Prostate gland (tissue), 2 donors: ENCODE measurements at regions not wholly inside any gene's neighbourhood (a gene's known extent, or its start where the extent isn't known, plus 50 kb on each side); places are given as distances from the start of the nearest gene placed in this dataset.
A peak's percentile ranks its signal among the peaks of the same experiment; 100 is the strongest.

Source experiments
- DNase-seq: peaks from one replicate; pipeline ENCODE4 v3.0.0-alpha.2; 2019; ENCODE audit warnings: low spot score
- H3K27ac ChIP-seq, 2 donors: fragments of 200-600 bp; sonication (generic); 2 replicates each; pipeline ENCODE4 v1.5.1; 2017 to 2019
- H3K27me3 ChIP-seq: fragments of 200-600 bp; sonication (generic); replicated peaks from 2 replicates; pipeline ENCODE4 v1.5.1; 2019; ENCODE audit not compliant: insufficient read depth
- H3K36me3 ChIP-seq, 2 donors: fragments of 200-600 bp; sonication (generic); 1 replicate in 1 of 2; 2 replicates in 1 of 2; pipeline versions ENCODE4 v1.5.1 to v1.8.1; 2017 to 2019
- H3K4me1 ChIP-seq: fragments of 200-600 bp; sonication (generic); replicated peaks from 2 replicates; pipeline ENCODE4 v1.5.1; 2019
- H3K4me3 ChIP-seq, 2 donors: fragments of 200-600 bp; sonication (generic); 2 replicates each; pipeline ENCODE4 v1.5.1; 2017 to 2019
- H3K9me3 ChIP-seq: fragments of 200-600 bp; sonication (generic); 2 replicates; pipeline ENCODE4 v1.5.1; 2017
- POLR2A ChIP-seq: fragments of 450-650 bp; IDR thresholded peaks from one replicate; pipeline ENCODE4 v1.6.1; 2016; ENCODE audit warnings: antibody characterized with exemption, mild to moderate bottlenecking
- POLR2AphosphoS5 ChIP-seq: sonication (generic); formaldehyde crosslinking; IDR thresholded peaks from one replicate; pipeline ENCODE4 v1.6.1; 2017; ENCODE audit warnings: antibody characterized with exemption
- WGBS: methylation state at CpG from one replicate; pipeline ENCODE4 v1.1.5; 2018; 5-methylcytosine and 5-hydroxymethylcytosine counted together
- intact Hi-C: fragments of 100-400 bp; cut with DNase I; formaldehyde crosslinking; loops from one replicate; pipeline ENCODE4 v1.14.2; 2022
- TF ChIP-seq, protein P1 (sequence below), 4 experiments: fragments of 200-600 bp in 2 of 4; fragments of 450-650 bp in 2 of 4; sonication (generic) in 2 of 4; IDR thresholded peaks; 1 replicate in 3 of 4; 2 replicates in 1 of 4; pipeline ENCODE4 v1.5.1; 2016 to 2019; ENCODE audit warnings: antibody characterized with exemption in 4 of 4, mild to moderate bottlenecking in 2 of 4, moderate library complexity in 2 of 4

DNA sequence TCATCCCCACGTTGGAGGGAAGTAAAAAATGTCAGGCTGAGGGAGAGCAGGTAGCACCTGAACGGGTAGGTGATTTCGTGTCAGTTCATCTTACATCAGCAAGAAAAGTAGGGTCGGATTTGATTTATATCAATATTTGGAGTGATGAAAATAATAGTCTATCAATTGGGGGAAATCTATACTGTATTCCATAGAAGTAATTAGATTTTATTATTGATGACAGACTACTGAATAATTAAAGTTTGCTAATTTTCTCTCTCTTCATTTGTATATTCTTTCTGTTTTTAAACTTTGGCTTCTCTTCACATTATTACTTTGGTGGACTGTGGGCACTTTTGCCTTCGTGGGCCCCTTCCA, 78.4 kb downstream of the OLIG3 start:
- no peak for DNase-seq
- TF ChIP-seq, protein P1, sequence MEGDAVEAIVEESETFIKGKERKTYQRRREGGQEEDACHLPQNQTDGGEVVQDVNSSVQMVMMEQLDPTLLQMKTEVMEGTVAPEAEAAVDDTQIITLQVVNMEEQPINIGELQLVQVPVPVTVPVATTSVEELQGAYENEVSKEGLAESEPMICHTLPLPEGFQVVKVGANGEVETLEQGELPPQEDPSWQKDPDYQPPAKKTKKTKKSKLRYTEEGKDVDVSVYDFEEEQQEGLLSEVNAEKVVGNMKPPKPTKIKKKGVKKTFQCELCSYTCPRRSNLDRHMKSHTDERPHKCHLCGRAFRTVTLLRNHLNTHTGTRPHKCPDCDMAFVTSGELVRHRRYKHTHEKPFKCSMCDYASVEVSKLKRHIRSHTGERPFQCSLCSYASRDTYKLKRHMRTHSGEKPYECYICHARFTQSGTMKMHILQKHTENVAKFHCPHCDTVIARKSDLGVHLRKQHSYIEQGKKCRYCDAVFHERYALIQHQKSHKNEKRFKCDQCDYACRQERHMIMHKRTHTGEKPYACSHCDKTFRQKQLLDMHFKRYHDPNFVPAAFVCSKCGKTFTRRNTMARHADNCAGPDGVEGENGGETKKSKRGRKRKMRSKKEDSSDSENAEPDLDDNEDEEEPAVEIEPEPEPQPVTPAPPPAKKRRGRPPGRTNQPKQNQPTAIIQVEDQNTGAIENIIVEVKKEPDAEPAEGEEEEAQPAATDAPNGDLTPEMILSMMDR (IDR thresholded peaks at IDR 0.05), result no peak
- no peak for TF ChIP-seq POLR2A
- TF ChIP-seq POLR2AphosphoS5, result no peak
- no peaks in the 10 kb centered on the region for H3K36me3 ChIP-seq
- H3K9me3 ChIP-seq, result no peaks in the 10 kb centered on the region
- no peak overlapping the region for H3K4me3 ChIP-seq
- intact Hi-C loops, result loop anchor here (5.0 kb wide), 2 partner anchors 144 to 324 kb away; no protein-coding TSS in a partner anchor
- no peaks in the 10 kb centered on the region for H3K4me1 ChIP-seq
- H3K27ac ChIP-seq, result peak overlapping the region in 1 of 2 donors; percentile 50
- H3K27me3 ChIP-seq, result no peaks in the 10 kb centered on the region
- WGBS, result 57% methylated on average over 5 of the region's 5 CpGs

DNA sequence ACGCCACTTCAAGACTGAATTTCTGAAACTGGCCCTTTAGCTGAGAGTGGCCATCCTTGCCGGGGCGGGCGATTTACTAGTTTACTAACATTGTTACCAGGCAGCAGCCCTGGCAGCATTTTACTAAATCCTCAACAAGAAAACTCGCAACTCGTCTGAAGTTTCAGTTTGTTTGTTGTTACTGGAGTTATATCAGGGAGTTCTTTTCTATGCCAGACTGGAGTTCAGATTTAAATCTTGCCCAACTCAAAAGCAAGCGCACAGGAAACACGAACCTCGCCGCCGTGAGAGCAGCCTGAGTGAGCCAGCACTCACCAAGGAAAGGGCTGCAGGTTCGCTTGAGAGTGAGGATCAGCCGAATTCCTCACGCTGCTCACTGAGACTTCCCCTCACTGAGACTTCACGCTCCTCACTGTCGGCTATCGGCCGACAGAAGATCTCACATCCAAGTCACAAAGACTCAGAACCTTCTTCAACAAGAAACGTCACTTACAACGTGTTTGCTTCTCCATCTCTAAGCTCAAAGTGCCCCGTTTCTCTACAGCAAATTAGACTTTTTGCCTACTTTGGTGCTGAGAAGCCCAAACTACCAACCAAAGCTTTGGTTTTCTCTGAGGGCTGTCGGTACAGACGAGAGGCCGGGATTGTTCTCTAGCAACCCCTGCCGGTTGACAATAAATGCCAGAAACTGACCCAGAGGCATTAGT, 78.9 kb downstream of the OLIG3 start:
- TF ChIP-seq, protein P1 (IDR thresholded peaks at IDR 0.05), result peak in 3 of 4 experiments; percentile 51 to 61 (median 54)
- no peak for TF ChIP-seq POLR2A
- TF ChIP-seq POLR2AphosphoS5, result no peak
- peak overlapping the region; percentile 37 to 50 for H3K27ac ChIP-seq
- H3K27me3 ChIP-seq, result no peaks in the 10 kb centered on the region
- H3K4me3 ChIP-seq, result peak overlapping the region; percentile 8 to 23
- H3K4me1 ChIP-seq, result no peaks in the 10 kb centered on the region
- peak; percentile 33 for DNase-seq
- intact Hi-C loops, result loop anchor here (5.0 kb wide), 2 partner anchors 143 to 323 kb away; no protein-coding TSS in a partner anchor
- 7% methylated on average over 25 of the region's 25 CpGs for WGBS
- no peaks in the 10 kb centered on the region for H3K36me3 ChIP-seq
- no peaks in the 10 kb centered on the region for H3K9me3 ChIP-seq

DNA sequence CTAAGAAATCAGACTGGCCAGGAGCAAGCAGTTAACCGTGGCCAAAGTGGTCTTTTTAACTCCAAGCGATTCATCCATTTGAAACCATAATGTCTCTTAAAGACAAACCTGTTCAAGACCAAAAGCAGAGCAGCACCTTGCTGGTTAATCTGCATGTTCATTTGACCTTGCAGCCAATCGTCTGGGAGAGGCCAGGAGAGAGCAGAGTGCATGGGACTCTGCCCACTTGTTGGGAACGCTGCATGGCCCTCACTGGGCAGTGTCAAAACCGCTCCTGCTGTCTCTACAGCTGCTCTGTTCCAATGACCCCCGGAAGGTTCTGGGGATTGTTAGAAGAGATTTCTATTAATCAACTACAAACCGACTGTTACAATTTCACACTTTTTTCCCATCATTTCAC, 79.6 kb downstream of the OLIG3 start:
- H3K27ac ChIP-seq, result no peak overlapping the region
- no peaks in the 10 kb centered on the region for H3K36me3 ChIP-seq
- H3K27me3 ChIP-seq, result no peaks in the 10 kb centered on the region
- no peak for DNase-seq
- WGBS, result 84% methylated on average over 7 of the region's 7 CpGs
- TF ChIP-seq POLR2AphosphoS5, result no peak
- TF ChIP-seq POLR2A, result no peak
- TF ChIP-seq, protein P1 (IDR thresholded peaks at IDR 0.05), result no peak
- H3K4me1 ChIP-seq, result no peaks in the 10 kb centered on the region
- H3K4me3 ChIP-seq, result no peak overlapping the region
- intact Hi-C loops, result no loop called here
- H3K9me3 ChIP-seq, result no peaks in the 10 kb centered on the region

DNA sequence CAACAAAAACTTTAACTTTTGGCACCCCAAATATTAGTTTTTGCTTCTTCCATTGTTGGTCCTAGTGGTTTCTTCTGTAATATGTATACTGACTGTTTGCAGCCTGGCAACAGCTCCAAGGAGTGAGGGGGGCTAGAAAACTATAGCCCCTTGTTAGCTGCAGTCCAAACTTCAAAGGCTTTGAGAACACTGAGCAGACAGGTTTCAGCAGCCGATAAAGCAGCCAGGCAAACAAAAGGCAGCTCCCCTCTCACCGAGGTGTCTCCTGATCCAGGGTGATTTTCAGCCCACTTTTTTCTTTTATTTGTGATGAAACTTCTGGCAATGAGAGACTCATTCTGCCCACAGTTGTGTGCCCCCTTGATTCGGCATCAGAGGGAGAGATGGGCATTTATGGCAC, 80.7 kb downstream of the OLIG3 start:
- no peak overlapping the region for H3K4me3 ChIP-seq
- 26% methylated on average over 3 of the region's 3 CpGs for WGBS
- no peaks in the 10 kb centered on the region for H3K36me3 ChIP-seq
- H3K9me3 ChIP-seq, result no peaks in the 10 kb centered on the region
- H3K27me3 ChIP-seq, result no peaks in the 10 kb centered on the region
- TF ChIP-seq POLR2AphosphoS5 (no peak), POLR2A (no peak)
- TF ChIP-seq, protein P1 (IDR thresholded peaks at IDR 0.05), result no peak
- intact Hi-C loops, result no loop called here
- no peaks in the 10 kb centered on the region for H3K4me1 ChIP-seq
- H3K27ac ChIP-seq, result no peak overlapping the region
- no peak for DNase-seq

DNA sequence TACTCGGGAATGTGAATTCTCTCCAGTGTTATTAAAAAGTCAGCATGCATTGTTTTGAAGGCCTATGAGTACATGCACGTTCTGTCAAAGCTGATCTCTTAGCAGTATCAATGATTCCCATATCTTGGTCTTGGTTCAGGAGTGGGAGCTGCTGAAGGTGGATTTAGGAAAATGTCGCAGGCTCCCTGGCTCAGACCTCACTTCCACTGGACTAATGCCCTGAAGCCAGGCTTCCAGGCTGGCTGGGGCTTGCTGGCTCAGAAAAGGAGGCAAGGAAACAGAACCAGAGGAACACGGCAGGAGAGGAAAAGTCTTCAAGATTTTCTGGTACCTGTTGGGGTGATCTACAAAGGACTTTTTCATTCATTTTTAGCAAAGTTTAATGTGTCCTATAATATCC, 81.6 kb downstream of the OLIG3 start:
- intact Hi-C loops, result no loop called here
- Histone ChIP-seq H3K36me3 (no peaks in the 10 kb centered on the region), H3K27ac (no peak overlapping the region), H3K4me1 (no peaks in the 10 kb centered on the region), H3K4me3 (no peak overlapping the region), H3K9me3 (no peaks in the 10 kb centered on the region), H3K27me3 (no peaks in the 10 kb centered on the region)
- TF ChIP-seq, protein P1 (IDR thresholded peaks at IDR 0.05), result no peak
- TF ChIP-seq POLR2A (no peak), POLR2AphosphoS5 (no peak)
- WGBS, result 64% methylated on average over 4 of the region's 4 CpGs
- DNase-seq, result no peak
